Progenitor cell of endocrine pancreas (in vitro differentiated cells): ENCODE measurements at regions not wholly inside any gene's neighbourhood (a gene's known extent, or its start where the extent isn't known, plus 50 kb on each side); places are given as distances from the start of the nearest gene placed in this dataset.
"Not testable (repeated sequence)": the region's sequence is repeated elsewhere in the genome, so short reads cannot be mapped to it uniquely, and the experiment has no call there.

Experiments used
- DNase-seq: peaks from one replicate; pipeline ENCODE4 v3.0.0; 2021; ENCODE audit warnings: low spot score; ENCODE audit not compliant: unreplicated experiment
- H3K27ac Mint-ChIP-seq: 2 replicates; pipeline ENCODE4 v1.8.0; 2021; ENCODE audit warnings: mild to moderate bottlenecking, moderate library complexity, mixed read lengths
- H3K27me3 Mint-ChIP-seq: 2 replicates; pipeline ENCODE4 v1.8.0; 2021; ENCODE audit warnings: mixed read lengths
- H3K36me3 Mint-ChIP-seq: 2 replicates; pipeline ENCODE4 v1.8.0; 2022; ENCODE audit warnings: mixed read lengths; ENCODE audit not compliant: insufficient read depth
- H3K4me1 Mint-ChIP-seq: 2 replicates; pipeline ENCODE4 v1.8.0; 2021; ENCODE audit warnings: low read depth, mixed read lengths
- H3K4me3 Mint-ChIP-seq: 2 replicates; pipeline ENCODE4 v1.8.0; 2021; ENCODE audit warnings: low read depth, mild to moderate bottlenecking, moderate library complexity, mixed read lengths
- H3K9me3 Mint-ChIP-seq: 2 replicates; pipeline ENCODE4 v1.8.0; 2021; ENCODE audit warnings: low read depth, mixed read lengths
- TF ChIP-seq, protein P1 (sequence below): fragments of 200-600 bp; sonication (generic); IDR thresholded peaks from one replicate; pipeline ENCODE4 v1.5.0; 2021; ENCODE audit warnings: antibody characterized with exemption, mild to moderate bottlenecking; ENCODE audit not compliant: unreplicated experiment

DNA sequence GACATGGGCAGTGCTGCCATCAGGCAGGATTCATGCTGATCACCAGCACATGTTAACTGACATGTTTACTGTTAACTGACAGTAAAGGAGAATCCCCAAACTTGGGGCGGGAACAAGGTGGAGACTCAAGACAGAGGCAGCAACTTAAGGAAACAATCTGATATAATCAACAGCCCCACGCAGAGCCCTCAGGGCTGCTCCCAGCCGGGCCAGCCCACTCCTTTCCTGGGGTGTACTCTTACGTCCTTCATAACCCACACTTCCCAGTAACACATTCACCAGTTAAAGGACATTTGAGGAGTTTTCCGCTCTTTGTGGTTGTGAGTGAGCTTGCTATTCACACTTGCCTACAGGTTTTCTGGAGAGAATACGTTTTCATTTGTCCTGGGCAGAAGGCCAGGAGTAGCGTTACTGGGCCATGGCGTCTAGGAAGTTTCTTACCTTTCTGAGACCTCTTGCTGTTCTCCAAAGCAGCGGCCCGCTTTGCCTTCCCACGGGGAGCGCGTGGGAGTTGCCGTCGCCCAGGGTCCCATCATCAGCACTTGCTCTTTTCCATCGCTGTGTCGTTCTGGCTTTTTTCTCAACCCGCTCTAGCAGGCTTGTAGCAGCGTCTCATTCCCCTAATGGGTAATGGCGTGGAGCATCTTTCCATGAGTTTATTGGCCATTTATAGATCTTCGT, 56.4 kb downstream of the FOXF2 start:
- Mint-ChIP-seq H3K36me3 (no peaks in the 10 kb centered on the region), H3K9me3 (peaks cover 7% of the 10 kb centered on the region), H3K27me3 (peaks cover 15% of the 10 kb centered on the region), H3K27ac (no peak overlapping the region), H3K4me1 (no peaks in the 10 kb centered on the region), H3K4me3 (no peak overlapping the region)
- TF ChIP-seq, protein P1, sequence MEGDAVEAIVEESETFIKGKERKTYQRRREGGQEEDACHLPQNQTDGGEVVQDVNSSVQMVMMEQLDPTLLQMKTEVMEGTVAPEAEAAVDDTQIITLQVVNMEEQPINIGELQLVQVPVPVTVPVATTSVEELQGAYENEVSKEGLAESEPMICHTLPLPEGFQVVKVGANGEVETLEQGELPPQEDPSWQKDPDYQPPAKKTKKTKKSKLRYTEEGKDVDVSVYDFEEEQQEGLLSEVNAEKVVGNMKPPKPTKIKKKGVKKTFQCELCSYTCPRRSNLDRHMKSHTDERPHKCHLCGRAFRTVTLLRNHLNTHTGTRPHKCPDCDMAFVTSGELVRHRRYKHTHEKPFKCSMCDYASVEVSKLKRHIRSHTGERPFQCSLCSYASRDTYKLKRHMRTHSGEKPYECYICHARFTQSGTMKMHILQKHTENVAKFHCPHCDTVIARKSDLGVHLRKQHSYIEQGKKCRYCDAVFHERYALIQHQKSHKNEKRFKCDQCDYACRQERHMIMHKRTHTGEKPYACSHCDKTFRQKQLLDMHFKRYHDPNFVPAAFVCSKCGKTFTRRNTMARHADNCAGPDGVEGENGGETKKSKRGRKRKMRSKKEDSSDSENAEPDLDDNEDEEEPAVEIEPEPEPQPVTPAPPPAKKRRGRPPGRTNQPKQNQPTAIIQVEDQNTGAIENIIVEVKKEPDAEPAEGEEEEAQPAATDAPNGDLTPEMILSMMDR = no peak
- DNase-seq = no peak

DNA sequence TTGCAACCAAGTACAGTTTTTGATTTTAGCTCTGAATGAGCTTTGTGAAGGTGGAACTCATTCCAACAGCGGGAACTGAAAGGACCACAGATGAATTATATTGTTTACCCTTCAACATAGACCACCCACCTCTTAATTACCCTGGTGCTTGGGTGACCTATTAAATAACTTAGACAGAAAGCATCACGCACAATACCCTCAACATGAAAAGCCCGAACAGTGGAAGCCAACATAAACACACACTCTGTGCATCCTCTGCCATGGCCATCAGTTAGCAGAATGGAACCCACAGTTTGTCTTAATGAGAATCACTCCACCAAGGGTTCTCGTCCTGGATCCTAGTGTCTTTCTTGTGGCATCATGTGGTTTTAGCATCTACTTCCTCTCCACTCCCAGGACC, 60.5 kb downstream of the FOXF2 start:
- H3K27ac Mint-ChIP-seq = no peak overlapping the region
- H3K27me3 Mint-ChIP-seq = peaks cover 12% of the 10 kb centered on the region
- H3K9me3 Mint-ChIP-seq = peaks cover 9% of the 10 kb centered on the region
- no peak for DNase-seq
- H3K4me1 Mint-ChIP-seq = no peaks in the 10 kb centered on the region
- no peaks in the 10 kb centered on the region for H3K36me3 Mint-ChIP-seq
- H3K4me3 Mint-ChIP-seq = no peak overlapping the region
- TF ChIP-seq, protein P1 = no peak

DNA sequence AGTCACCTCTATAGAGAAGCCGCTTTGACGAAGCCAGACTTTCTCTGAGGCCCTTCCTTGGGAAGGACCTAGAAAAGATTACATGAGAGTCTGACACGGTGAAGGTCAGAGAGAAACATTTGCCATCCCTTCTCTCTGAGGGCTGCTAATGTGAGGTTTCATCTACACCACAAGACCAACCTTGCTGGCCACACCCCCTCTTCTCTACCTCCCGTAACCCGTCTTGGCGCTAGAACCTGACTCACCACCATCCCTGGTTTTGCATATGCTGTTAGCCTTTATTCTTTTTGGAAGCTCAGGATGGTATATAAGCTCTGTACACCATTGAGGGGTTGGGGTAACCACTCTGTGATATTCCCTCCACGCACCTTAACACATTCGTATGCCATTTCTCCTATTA, 63.6 kb downstream of the FOXF2 start:
- peaks cover 9% of the 10 kb centered on the region for H3K9me3 Mint-ChIP-seq
- TF ChIP-seq, protein P1 = no peak
- peaks cover 9% of the 10 kb centered on the region for H3K27me3 Mint-ChIP-seq
- no peaks in the 10 kb centered on the region for H3K4me1 Mint-ChIP-seq
- no peak overlapping the region for H3K4me3 Mint-ChIP-seq
- H3K36me3 Mint-ChIP-seq = no peaks in the 10 kb centered on the region
- H3K27ac Mint-ChIP-seq = no peak overlapping the region
- DNase-seq = no peak

DNA sequence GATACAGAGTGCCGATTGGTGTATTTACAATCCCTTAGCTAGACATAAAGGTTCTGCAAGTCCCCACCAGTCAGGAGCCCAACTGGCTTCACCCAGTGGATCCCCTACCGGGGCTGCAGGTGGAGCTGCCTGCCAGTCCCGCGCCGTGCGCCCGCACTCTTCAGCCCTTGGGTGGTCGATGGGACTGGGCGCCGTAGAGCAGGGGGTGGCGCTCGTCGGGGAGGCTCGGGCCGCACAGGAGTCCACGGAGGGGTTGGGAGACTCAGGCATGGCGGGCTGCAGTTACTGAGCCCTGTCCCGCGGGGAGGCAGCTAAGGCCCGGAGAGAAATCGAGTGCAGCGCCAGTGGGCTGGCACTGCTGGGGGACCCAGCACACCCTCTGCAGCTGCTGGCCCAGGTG, 67.4 kb downstream of the FOXF2 start:
- not testable (repeated sequence) for DNase-seq, H3K27ac Mint-ChIP-seq, H3K36me3 Mint-ChIP-seq, H3K4me1 Mint-ChIP-seq, H3K4me3 Mint-ChIP-seq, H3K9me3 Mint-ChIP-seq, H3K27me3 Mint-ChIP-seq

DNA sequence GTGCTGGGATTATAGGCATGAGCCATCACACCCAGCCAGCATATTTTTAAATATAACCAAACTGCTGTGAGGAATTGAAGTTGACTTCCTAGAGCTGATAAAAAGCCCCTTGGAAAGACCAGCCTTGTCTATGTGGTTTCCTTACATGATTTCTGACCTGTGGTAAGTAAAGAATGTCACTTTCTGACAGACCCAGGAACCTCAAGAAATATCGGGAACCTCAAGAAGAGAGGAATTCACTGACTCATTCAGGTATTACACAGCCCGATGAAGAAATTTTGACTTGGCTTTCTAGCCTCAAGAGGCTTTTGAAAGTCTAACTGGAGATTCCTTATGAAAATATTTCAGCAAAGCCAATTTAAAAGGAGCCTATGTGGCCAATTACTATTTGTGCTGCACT, 71.8 kb downstream of the FOXF2 start:
- Mint-ChIP-seq H3K4me1 (no peaks in the 10 kb centered on the region), H3K9me3 (peaks cover 4% of the 10 kb centered on the region), H3K27ac (no peak overlapping the region), H3K36me3 (no peaks in the 10 kb centered on the region), H3K4me3 (no peak overlapping the region), H3K27me3 (no peaks in the 10 kb centered on the region)
- TF ChIP-seq, protein P1 = no peak
- no peak for DNase-seq

DNA sequence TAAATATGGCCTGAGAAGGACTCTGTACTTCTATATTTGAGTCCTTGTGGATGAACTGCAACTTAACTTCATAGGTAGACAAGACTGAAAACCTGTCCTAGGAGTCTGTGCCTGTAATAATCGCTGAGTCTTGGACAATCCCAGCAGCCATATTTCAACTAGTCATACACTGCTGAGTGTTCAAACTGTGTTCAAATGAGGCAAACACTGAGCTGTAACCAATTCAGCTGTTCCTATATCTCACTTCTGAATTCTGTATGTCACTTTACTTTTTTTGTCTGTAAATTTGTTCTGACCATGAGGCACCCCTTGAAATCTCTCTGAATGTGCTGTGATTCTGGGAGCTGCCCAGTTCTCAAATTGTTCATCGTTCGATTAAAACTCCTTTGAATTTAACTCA, 72.4 kb downstream of the FOXF2 start:
- peaks cover 3% of the 10 kb centered on the region for H3K27me3 Mint-ChIP-seq

More for the DNA sequence above, 72.4 kb downstream of the FOXF2 start:
- Mint-ChIP-seq H3K4me3 (no peak overlapping the region), H3K4me1 (no peaks in the 10 kb centered on the region), H3K36me3 (no peaks in the 10 kb centered on the region), H3K27ac (no peak overlapping the region), H3K9me3 (peaks cover 4% of the 10 kb centered on the region)
- no peak for DNase-seq
- TF ChIP-seq, protein P1 = no peak
